Omental fat pad (tissue), 3 donors: ENCODE measurements at regions not wholly inside any gene's neighbourhood (a gene's known extent, or its start where the extent isn't known, plus 50 kb on each side); places are given as distances from the start of the nearest gene placed in this dataset.

Experiments used
- ATAC-seq: fragments of 150-250 bp; one replicate; pipeline ENCODE4 v1.9.1; 2016; ENCODE audit warnings: mild to moderate bottlenecking, moderate library complexity; ENCODE audit not compliant: low FRiP score
- DNase-seq: peaks from one replicate; pipeline ENCODE4 v3.0.0-alpha.2; 2019; ENCODE audit warnings: low spot score
- CTCF ChIP-seq, 3 donors: fragments of 450-650 bp; IDR thresholded peaks; one replicate each; pipeline ENCODE4 v1.5.1; 2016 to 2017; ENCODE audit warnings: antibody characterized with exemption in 3 of 3, mild to moderate bottlenecking in 3 of 3, moderate library complexity in 2 of 3

GRCh38 chr1:221032637-221033280 lies 153.5 kb downstream of the HLX start:
- no peak for TF ChIP-seq CTCF (IDR thresholded peaks at IDR 0.05)
- ATAC-seq (peak; percentile 46), DNase-seq (no peak)

- no peak for ATAC-seq
- TF ChIP-seq CTCF (IDR thresholded peaks at IDR 0.05): no peak
- DNase-seq: no peak
Observed at GRCh38 chr1:221035662-221036153, 156.5 kb downstream of the HLX start.

GRCh38 chr1:221039616-221040015 lies 160.4 kb downstream of the HLX start:
- DNase-seq: no peak
- TF ChIP-seq CTCF (IDR thresholded peaks at IDR 0.05): no peak
- no peak for ATAC-seq

- TF ChIP-seq CTCF (IDR thresholded peaks at IDR 0.05): no peak
- ATAC-seq: no peak
Observed at GRCh38 chr1:221040101-221040500, 160.9 kb downstream of the HLX start.

GRCh38 chr1:221040691-221041285 lies 161.5 kb downstream of the HLX start:
- DNase-seq (no peak), ATAC-seq (no peak)
- TF ChIP-seq CTCF (IDR thresholded peaks at IDR 0.05): no peak

More at GRCh38 chr1:221040101-221040500, 160.9 kb downstream of the HLX start:
- DNase-seq: no peak

- no peak for ATAC-seq
- no peak for DNase-seq
- TF ChIP-seq CTCF (IDR thresholded peaks at IDR 0.05): no peak
Observed at GRCh38 chr1:221044538-221044937, 165.3 kb downstream of the HLX start.

GRCh38 chr1:221045151-221045550 lies 165.9 kb downstream of the HLX start:
- DNase-seq (no peak), ATAC-seq (no peak)
- TF ChIP-seq CTCF (IDR thresholded peaks at IDR 0.05): no peak
